Subcutaneous abdominal adipose tissue (tissue), 5 donors: ENCODE measurements at regions not wholly inside any gene's neighbourhood (a gene's known extent, or its start where the extent isn't known, plus 50 kb on each side); places are given as distances from the start of the nearest gene placed in this dataset.

Source experiments
- H3K27ac ChIP-seq: one replicate; pipeline ENCODE4 v1.7.0; 2013; ENCODE audit warnings: low read depth, mild to moderate bottlenecking, inconsistent platforms, low read length, moderate library complexity
- H3K27me3 ChIP-seq, 5 donors: one replicate each; pipeline ENCODE4 v1.7.0; 2013; ENCODE audit warnings: low read length in 5 of 5, inconsistent platforms in 1 of 5; ENCODE audit not compliant: control insufficient read depth in 5 of 5, insufficient read depth in 4 of 5
- H3K36me3 ChIP-seq, 5 donors: one replicate each; pipeline ENCODE4 v1.7.0; 2013; ENCODE audit warnings: low read length in 5 of 5; ENCODE audit not compliant: control insufficient read depth in 5 of 5, insufficient read depth in 5 of 5
- H3K4me1 ChIP-seq, 5 donors: one replicate each; pipeline ENCODE4 v1.7.0; 2013; ENCODE audit warnings: low read length in 5 of 5, mild to moderate bottlenecking in 3 of 5, moderate library complexity in 1 of 5; ENCODE audit not compliant: control insufficient read depth in 5 of 5, insufficient read depth in 5 of 5
- H3K4me3 ChIP-seq, 5 donors: one replicate each; pipeline ENCODE4 v1.7.0; 2013; ENCODE audit warnings: low read length in 5 of 5, low read depth in 1 of 5
- H3K9ac ChIP-seq, 5 donors: one replicate each; pipeline ENCODE4 v1.7.0; 2013; ENCODE audit warnings: low read length in 5 of 5, mild to moderate bottlenecking in 4 of 5, moderate library complexity in 3 of 5
- H3K9me3 ChIP-seq, 5 donors: one replicate each; pipeline ENCODE4 v1.7.0; 2013; ENCODE audit warnings: low read length in 5 of 5; ENCODE audit not compliant: control insufficient read depth in 5 of 5
- donor health status: healthy.
- donor health status: healthy.
- donor health status: healthy.
- donor health status: healthy.
- donor health status: healthy.

GRCh38 chr3:68479779-68480178, 452.6 kb downstream of the TAFA4 start:
- Histone ChIP-seq H3K27me3 (no peaks in the 10 kb centered on the region), H3K4me3 (no peak overlapping the region), H3K9ac (no peak overlapping the region), H3K36me3 (no peaks in the 10 kb centered on the region), H3K9me3 (no peaks in the 10 kb centered on the region), H3K4me1 (no peaks in the 10 kb centered on the region), H3K27ac (no peak overlapping the region)

DNA sequence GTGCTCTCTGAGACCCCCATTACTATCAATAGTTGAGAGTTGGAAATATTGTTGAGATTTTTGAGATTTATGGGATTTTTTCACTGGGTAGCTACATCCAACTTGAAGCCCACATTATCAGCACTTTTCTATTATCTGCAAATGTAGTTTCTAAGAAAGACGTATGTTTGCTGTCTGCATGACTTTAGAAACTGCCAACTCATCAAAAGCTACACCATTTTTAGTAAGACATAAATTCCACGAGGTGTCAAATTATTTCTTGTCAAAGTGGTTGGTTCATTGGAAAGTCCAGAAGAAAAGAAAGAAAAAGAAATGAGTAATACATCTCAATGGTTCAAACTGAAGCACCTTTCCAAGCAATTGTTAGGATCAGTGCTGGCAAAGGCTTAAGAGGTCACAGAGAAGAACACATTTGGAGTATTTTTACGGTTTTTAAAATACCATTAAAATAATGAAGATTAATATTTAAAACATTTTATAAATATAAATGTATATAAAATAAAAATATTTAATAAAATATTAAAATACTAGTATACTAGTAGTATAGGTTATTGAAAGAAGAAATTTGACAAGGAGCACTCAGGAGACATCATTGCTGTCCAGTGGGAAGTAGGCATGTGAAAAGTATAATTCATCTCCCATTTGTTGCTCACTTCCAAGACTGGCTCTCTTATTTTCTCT, 463.5 kb downstream of the TAFA4 start:
- Histone ChIP-seq H3K36me3 (no peaks in the 10 kb centered on the region), H3K27me3 (no peaks in the 10 kb centered on the region), H3K4me1 (peaks cover 0 to 4% (median 0%) of the 10 kb centered on the region in 5 donors), H3K27ac (no peak overlapping the region), H3K9ac (no peak overlapping the region), H3K9me3 (no peaks in the 10 kb centered on the region), H3K4me3 (no peak overlapping the region)

DNA sequence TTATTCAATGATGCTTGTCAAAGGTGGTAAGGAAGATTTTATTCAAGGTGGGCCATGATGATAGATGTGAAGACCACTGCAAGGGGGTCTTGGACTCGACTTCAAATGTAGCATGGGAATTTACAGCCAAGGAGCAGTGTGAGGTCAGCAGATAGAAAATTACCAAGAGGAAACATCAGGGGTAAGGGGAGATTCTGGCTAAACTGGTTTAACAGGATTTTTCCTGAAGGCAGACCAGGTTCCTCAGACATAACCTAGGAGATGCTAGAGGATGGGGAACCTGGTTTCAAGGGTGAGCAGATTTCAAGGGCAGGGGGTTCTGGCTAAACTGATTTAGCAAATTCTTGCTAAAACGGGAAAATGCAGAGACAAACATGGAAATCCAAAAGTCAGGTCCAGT, 464.9 kb downstream of the TAFA4 start:
- H3K9me3 ChIP-seq: no peaks in the 10 kb centered on the region
- no peak overlapping the region for H3K4me3 ChIP-seq
- no peak overlapping the region for H3K27ac ChIP-seq
- peaks cover 0 to 4% (median 0%) of the 10 kb centered on the region in 5 donors for H3K4me1 ChIP-seq
- H3K36me3 ChIP-seq: no peaks in the 10 kb centered on the region
- H3K27me3 ChIP-seq: no peaks in the 10 kb centered on the region
- H3K9ac ChIP-seq: no peak overlapping the region

DNA sequence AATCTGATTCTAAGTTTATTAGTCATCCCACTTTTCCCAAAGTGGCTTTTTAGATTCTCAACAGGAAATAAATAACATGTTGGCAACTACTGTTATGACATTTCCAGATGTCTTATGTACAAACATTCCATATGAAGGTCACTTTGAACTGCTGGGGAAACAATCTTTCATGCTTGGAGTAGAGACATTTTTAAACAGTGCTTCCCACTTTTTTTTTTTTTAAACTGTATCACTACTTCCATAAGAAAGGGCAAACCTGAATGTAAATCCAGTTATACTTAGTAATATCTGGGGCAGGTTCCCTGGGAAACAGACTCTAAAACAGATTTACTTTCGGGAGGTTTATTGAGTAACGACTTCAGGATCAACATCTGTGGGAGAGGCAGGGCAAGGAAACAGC, 473.8 kb downstream of the TAFA4 start:
- H3K27ac ChIP-seq: no peak overlapping the region
- H3K36me3 ChIP-seq: no peaks in the 10 kb centered on the region
- H3K27me3 ChIP-seq: no peaks in the 10 kb centered on the region
- H3K4me3 ChIP-seq: no peak overlapping the region
- H3K9ac ChIP-seq: no peak overlapping the region
- H3K9me3 ChIP-seq: peaks cover 0 to 6% (median 2%) of the 10 kb centered on the region in 5 donors
- H3K4me1 ChIP-seq: no peaks in the 10 kb centered on the region

GRCh38 chr3:68448510-68449383, 483.6 kb downstream of the TAFA4 start:
- Histone ChIP-seq H3K27ac (no peak overlapping the region), H3K27me3 (no peaks in the 10 kb centered on the region), H3K4me1 (no peaks in the 10 kb centered on the region), H3K36me3 (no peaks in the 10 kb centered on the region), H3K9ac (no peak overlapping the region), H3K4me3 (no peak overlapping the region), H3K9me3 (no peaks in the 10 kb centered on the region)

GRCh38 chr3:68447885-68448284, 484.5 kb downstream of the TAFA4 start:
- Histone ChIP-seq H3K4me1 (no peaks in the 10 kb centered on the region), H3K27ac (no peak overlapping the region), H3K27me3 (no peaks in the 10 kb centered on the region), H3K4me3 (no peak overlapping the region), H3K36me3 (no peaks in the 10 kb centered on the region), H3K9me3 (no peaks in the 10 kb centered on the region), H3K9ac (no peak overlapping the region)

DNA sequence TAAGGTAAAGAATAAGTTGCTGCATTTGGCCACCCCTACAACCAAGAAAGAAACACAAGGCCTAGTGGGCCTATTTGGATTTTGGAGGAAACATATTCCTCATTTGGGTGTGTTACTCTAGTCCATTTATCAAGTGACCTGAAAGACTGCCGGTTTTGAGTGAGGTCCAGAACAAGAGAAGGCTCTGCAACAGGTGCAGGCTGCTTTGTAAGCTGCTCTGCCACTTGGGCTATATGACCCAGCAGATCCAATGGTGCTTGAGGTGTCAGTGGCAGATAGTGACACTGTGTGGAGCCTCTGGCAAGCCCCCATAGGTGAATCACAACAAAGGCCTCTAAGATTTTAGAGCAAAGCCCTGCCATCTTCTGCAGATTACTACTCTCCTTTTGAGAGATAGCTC, 491.3 kb downstream of the TAFA4 start:
- H3K27ac ChIP-seq: no peak overlapping the region
- no peak overlapping the region for H3K4me3 ChIP-seq
- no peaks in the 10 kb centered on the region for H3K27me3 ChIP-seq
- no peaks in the 10 kb centered on the region for H3K4me1 ChIP-seq
- peaks cover 0 to 2% (median 0%) of the 10 kb centered on the region in 5 donors for H3K9me3 ChIP-seq
- no peaks in the 10 kb centered on the region for H3K36me3 ChIP-seq
- H3K9ac ChIP-seq: no peak overlapping the region

GRCh38 chr3:68436619-68437401, 495.5 kb downstream of the TAFA4 start:
- no peaks in the 10 kb centered on the region for H3K4me1 ChIP-seq
- no peak overlapping the region for H3K9ac ChIP-seq
- H3K27me3 ChIP-seq: no peaks in the 10 kb centered on the region
- H3K4me3 ChIP-seq: no peak overlapping the region
- H3K36me3 ChIP-seq: no peaks in the 10 kb centered on the region
- no peak overlapping the region for H3K27ac ChIP-seq
- peaks cover 0 to 2% (median 0%) of the 10 kb centered on the region in 5 donors for H3K9me3 ChIP-seq

GRCh38 chr3:68428495-68428894, 503.9 kb downstream of the TAFA4 start:
- no peak overlapping the region for H3K4me3 ChIP-seq
- H3K4me1 ChIP-seq: no peaks in the 10 kb centered on the region
- H3K9me3 ChIP-seq: no peaks in the 10 kb centered on the region
- no peak overlapping the region for H3K27ac ChIP-seq
- no peaks in the 10 kb centered on the region for H3K36me3 ChIP-seq
- no peak overlapping the region for H3K9ac ChIP-seq
- no peaks in the 10 kb centered on the region for H3K27me3 ChIP-seq
